ENCODE measurements at regions not wholly inside any gene's neighbourhood (a gene's known extent, or its start where the extent isn't known, plus 50 kb on each side); places are given as distances from the start of the nearest gene placed in this dataset.

DNA sequence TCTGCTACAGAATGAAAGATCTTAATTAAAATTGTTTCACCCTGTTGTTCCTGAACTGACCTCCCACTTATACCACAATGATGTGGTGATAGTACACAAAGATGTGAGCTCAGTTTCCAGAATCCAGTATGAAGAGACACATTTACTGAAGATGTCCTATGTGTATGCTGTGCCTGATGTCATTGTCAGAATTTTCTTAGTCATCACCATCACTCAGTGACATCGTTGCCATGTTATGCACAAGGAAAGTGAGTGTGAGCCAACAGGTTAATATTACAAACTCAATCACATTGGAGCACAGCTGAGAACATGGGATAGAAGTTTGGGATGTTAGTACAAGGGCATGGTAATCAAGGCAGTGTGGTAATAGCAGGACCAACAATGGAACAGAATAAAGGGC is 199.7 kb upstream of the CHRNA7 start (continued):
- TF ChIP-seq, protein P1, sequence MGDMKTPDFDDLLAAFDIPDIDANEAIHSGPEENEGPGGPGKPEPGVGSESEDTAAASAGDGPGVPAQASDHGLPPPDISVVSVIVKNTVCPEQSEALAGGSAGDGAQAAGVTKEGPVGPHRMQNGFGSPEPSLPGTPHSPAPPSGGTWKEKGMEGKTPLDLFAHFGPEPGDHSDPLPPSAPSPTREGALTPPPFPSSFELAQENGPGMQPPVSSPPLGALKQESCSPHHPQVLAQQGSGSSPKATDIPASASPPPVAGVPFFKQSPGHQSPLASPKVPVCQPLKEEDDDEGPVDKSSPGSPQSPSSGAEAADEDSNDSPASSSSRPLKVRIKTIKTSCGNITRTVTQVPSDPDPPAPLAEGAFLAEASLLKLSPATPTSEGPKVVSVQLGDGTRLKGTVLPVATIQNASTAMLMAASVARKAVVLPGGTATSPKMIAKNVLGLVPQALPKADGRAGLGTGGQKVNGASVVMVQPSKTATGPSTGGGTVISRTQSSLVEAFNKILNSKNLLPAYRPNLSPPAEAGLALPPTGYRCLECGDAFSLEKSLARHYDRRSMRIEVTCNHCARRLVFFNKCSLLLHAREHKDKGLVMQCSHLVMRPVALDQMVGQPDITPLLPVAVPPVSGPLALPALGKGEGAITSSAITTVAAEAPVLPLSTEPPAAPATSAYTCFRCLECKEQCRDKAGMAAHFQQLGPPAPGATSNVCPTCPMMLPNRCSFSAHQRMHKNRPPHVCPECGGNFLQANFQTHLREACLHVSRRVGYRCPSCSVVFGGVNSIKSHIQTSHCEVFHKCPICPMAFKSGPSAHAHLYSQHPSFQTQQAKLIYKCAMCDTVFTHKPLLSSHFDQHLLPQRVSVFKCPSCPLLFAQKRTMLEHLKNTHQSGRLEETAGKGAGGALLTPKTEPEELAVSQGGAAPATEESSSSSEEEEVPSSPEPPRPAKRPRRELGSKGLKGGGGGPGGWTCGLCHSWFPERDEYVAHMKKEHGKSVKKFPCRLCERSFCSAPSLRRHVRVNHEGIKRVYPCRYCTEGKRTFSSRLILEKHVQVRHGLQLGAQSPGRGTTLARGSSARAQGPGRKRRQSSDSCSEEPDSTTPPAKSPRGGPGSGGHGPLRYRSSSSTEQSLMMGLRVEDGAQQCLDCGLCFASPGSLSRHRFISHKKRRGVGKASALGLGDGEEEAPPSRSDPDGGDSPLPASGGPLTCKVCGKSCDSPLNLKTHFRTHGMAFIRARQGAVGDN (IDR thresholded peaks at IDR 0.05) = no peak
- TF ChIP-seq, protein P2, sequence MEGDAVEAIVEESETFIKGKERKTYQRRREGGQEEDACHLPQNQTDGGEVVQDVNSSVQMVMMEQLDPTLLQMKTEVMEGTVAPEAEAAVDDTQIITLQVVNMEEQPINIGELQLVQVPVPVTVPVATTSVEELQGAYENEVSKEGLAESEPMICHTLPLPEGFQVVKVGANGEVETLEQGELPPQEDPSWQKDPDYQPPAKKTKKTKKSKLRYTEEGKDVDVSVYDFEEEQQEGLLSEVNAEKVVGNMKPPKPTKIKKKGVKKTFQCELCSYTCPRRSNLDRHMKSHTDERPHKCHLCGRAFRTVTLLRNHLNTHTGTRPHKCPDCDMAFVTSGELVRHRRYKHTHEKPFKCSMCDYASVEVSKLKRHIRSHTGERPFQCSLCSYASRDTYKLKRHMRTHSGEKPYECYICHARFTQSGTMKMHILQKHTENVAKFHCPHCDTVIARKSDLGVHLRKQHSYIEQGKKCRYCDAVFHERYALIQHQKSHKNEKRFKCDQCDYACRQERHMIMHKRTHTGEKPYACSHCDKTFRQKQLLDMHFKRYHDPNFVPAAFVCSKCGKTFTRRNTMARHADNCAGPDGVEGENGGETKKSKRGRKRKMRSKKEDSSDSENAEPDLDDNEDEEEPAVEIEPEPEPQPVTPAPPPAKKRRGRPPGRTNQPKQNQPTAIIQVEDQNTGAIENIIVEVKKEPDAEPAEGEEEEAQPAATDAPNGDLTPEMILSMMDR (IDR thresholded peaks at IDR 0.05 in 2 of 3, conservative IDR thresholded peaks at IDR 0.05 in 1 of 3; ENCODE audit: control insufficient read depth in 2 of 3, extremely low read depth in 1 of 3, insufficient read depth in 1 of 3, low read depth in 3 of 3, low read length in 3 of 3) = no peak
- no peak for TF ChIP-seq CBFB (IDR thresholded peaks at IDR 0.05; ENCODE audit: low read depth)
- no peak for TF ChIP-seq SMC3 (IDR thresholded peaks at IDR 0.05; ENCODE audit: borderline replicate concordance, low read length)
- TF ChIP-seq, protein P3, sequence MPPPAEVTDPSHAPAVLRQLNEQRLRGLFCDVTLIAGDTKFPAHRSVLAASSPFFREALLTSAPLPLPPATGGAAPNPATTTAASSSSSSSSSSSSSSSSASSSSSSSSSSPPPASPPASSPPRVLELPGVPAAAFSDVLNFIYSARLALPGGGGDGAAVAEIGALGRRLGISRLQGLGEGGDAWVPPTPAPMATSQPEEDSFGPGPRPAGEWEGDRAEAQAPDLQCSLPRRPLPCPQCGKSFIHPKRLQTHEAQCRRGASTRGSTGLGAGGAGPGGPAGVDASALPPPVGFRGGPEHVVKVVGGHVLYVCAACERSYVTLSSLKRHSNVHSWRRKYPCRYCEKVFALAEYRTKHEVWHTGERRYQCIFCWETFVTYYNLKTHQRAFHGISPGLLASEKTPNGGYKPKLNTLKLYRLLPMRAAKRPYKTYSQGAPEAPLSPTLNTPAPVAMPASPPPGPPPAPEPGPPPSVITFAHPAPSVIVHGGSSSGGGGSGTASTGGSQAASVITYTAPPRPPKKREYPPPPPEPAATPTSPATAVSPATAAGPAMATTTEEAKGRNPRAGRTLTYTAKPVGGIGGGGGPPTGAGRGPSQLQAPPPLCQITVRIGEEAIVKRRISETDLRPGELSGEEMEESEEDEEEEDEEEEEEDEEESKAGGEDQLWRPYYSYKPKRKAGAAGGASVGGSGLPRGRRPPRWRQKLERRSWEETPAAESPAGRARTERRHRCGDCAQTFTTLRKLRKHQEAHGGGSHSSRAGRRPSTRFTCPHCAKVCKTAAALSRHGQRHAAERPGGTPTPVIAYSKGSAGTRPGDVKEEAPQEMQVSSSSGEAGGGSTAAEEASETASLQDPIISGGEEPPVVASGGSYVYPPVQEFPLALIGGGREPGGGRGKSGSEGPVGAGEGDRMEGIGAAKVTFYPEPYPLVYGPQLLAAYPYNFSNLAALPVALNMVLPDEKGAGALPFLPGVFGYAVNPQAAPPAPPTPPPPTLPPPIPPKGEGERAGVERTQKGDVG (CRISPR knock-in tag; IDR thresholded peaks at IDR 0.05) = no peak
- TF ChIP-seq, protein P4, sequence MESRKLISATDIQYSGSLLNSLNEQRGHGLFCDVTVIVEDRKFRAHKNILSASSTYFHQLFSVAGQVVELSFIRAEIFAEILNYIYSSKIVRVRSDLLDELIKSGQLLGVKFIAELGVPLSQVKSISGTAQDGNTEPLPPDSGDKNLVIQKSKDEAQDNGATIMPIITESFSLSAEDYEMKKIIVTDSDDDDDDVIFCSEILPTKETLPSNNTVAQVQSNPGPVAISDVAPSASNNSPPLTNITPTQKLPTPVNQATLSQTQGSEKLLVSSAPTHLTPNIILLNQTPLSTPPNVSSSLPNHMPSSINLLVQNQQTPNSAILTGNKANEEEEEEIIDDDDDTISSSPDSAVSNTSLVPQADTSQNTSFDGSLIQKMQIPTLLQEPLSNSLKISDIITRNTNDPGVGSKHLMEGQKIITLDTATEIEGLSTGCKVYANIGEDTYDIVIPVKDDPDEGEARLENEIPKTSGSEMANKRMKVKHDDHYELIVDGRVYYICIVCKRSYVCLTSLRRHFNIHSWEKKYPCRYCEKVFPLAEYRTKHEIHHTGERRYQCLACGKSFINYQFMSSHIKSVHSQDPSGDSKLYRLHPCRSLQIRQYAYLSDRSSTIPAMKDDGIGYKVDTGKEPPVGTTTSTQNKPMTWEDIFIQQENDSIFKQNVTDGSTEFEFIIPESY (IDR thresholded peaks at IDR 0.05) = no peak
- TF ChIP-seq NRF1 (conservative IDR thresholded peaks at IDR 0.05; ENCODE audit: low read depth, low read length) = no peak
- TF ChIP-seq RBBP5 (conservative IDR thresholded peaks at IDR 0.05) = no peak
- no peak for TF ChIP-seq SREBF1 (IDR thresholded peaks at IDR 0.05; ENCODE audit: low read length)
- no peak for TF ChIP-seq ZNF274 (IDR thresholded peaks at IDR 0.05; ENCODE audit: insufficient read depth, insufficient read length)

All from GM12878 (cell line).